Left lung (tissue), 4 donors: ENCODE measurements at regions not wholly inside any gene's neighbourhood (a gene's known extent, or its start where the extent isn't known, plus 50 kb on each side); places are given as distances from the start of the nearest gene placed in this dataset.
A peak's percentile ranks its signal among the peaks of the same experiment; 100 is the strongest.
"Not testable (repeated sequence)": the region's sequence is repeated elsewhere in the genome, so short reads cannot be mapped to it uniquely, and the experiment has no call there.

Experiments used
- ATAC-seq: fragments of 200-7000 bp; cut with Tn5 transposase; one replicate; pipeline ENCODE4 v1.9.1; 2020; ENCODE audit warnings: moderate library complexity
- DNase-seq, 4 donors: peaks; one replicate each; pipeline ENCODE4 v3.0.0-alpha.2; 2013 to 2020
- H3K27ac ChIP-seq, 2 donors: fragments of 200-600 bp; sonication (generic) in 1 of 2; one replicate each; pipeline versions ENCODE4 v1.5.0 to v1.8.0; 2020 to 2021
- H3K27me3 ChIP-seq, 2 donors: fragments of 200-600 bp; sonication (generic) in 1 of 2; one replicate each; pipeline versions ENCODE4 v1.5.0 to v1.8.0; 2020 to 2021
- H3K36me3 ChIP-seq, 2 donors: fragments of 200-600 bp; sonication (generic) in 1 of 2; one replicate each; pipeline versions ENCODE4 v1.5.0 to v1.8.0; 2020 to 2021
- H3K4me1 ChIP-seq, 2 donors: fragments of 200-600 bp; one replicate each; pipeline ENCODE4 v1.8.0; 2021
- H3K4me3 ChIP-seq, 2 donors: fragments of 200-600 bp; sonication (generic) in 1 of 2; one replicate each; pipeline versions ENCODE4 v1.5.0 to v1.8.0; 2020 to 2021; ENCODE audit warnings: mild to moderate bottlenecking in 1 of 2
- H3K9me3 ChIP-seq, 2 donors: fragments of 200-600 bp; sonication (generic) in 1 of 2; one replicate each; pipeline versions ENCODE4 v1.5.0 to v1.8.0; 2020 to 2021
- intact Hi-C, 2 donors: fragments of 100-400 bp; cut with DNase I; formaldehyde crosslinking; loops; one replicate each; pipeline versions ENCODE4 v1.11.2 to v1.14.2; 2022
- donor health status: DM: no; HTN: yes; CAD: no.
- donor health status: DM: no; HTN: no; CAD: no.

DNA sequence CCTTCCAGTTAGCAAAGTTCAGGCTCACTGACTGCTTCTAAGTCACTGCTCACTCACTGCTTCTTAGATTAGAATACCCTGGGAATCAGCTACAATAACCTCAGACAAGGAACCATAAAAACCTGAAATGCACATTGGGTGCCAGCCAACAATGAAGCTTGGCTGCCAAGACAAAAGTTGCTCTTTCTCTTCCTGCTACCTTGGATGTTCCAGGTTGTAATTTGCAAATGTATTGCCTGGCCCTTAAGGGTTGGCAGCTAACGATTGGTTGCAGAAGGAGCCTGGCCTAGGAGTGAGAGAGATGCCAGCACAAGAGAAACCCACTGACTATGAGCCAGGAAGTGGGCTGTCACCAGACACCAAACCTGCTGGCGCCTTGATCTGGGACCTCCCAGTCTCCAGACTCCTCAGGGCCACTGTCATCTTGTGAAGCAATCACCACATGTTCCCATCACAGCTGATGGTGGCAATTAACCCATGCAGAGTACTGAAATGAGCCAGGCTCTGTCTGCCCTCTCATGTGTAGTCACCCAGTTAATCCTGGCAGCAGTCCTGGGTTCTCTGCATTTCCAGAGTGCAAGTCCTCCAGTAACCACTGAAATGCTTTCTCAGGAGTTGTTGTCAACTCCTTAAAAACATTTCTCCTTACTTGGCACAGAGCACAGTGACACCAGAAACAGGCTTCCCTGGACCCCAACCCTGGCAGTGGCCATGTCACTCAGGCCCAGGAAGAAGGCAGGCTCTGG is 240.3 kb upstream of the NPAP1 start:
- H3K4me3 ChIP-seq, DNase-seq, H3K36me3 ChIP-seq, H3K27ac ChIP-seq, ATAC-seq, intact Hi-C loops, H3K9me3 ChIP-seq, H3K4me1 ChIP-seq, H3K27me3 ChIP-seq: not testable (repeated sequence)

DNA sequence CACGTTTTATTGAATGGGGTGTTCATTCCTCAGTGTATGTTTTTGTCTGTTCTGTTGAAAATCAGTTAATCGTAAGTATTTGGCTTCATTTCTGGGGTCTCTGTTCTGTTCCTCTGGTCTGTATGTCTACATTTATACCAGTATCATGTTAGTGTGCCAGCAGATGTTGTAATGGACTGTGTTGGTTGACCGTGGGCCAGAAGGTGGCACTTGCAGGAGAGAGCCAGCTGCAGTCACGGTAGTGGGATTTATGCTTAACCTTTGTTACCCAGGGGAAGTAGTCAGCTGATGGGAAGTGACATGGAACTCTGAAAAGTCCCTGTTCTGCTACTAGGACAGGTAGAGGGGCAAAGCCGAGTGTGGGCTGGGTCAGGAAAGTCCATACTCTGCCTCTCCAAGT is 238.3 kb upstream of the NPAP1 start:
- H3K4me1 ChIP-seq, intact Hi-C loops, ATAC-seq, H3K36me3 ChIP-seq, H3K9me3 ChIP-seq, H3K4me3 ChIP-seq, DNase-seq, H3K27me3 ChIP-seq, H3K27ac ChIP-seq: not testable (repeated sequence)

DNA sequence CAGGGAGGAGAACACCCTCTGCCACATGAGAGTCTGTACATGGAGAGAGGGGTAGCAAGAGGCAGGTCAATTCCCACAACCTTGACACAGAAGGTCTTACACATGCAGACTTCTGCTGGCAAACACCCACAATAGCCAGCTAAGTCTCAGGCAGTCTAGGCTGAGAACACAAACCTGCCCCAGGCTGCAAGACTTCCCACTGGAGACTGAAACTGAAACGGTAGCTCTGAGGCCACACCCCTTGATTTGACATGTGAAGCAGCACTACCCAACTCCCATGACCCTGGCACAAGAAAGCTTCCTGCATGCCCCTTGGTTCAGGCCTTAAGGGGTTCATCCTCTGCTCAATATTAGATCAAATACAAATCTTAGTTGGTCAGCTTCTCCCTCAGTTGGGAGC is 237.8 kb upstream of the NPAP1 start:
- H3K4me3 ChIP-seq, H3K36me3 ChIP-seq, H3K9me3 ChIP-seq, H3K4me1 ChIP-seq, ATAC-seq, intact Hi-C loops, H3K27ac ChIP-seq, H3K27me3 ChIP-seq, DNase-seq: not testable (repeated sequence)

DNA sequence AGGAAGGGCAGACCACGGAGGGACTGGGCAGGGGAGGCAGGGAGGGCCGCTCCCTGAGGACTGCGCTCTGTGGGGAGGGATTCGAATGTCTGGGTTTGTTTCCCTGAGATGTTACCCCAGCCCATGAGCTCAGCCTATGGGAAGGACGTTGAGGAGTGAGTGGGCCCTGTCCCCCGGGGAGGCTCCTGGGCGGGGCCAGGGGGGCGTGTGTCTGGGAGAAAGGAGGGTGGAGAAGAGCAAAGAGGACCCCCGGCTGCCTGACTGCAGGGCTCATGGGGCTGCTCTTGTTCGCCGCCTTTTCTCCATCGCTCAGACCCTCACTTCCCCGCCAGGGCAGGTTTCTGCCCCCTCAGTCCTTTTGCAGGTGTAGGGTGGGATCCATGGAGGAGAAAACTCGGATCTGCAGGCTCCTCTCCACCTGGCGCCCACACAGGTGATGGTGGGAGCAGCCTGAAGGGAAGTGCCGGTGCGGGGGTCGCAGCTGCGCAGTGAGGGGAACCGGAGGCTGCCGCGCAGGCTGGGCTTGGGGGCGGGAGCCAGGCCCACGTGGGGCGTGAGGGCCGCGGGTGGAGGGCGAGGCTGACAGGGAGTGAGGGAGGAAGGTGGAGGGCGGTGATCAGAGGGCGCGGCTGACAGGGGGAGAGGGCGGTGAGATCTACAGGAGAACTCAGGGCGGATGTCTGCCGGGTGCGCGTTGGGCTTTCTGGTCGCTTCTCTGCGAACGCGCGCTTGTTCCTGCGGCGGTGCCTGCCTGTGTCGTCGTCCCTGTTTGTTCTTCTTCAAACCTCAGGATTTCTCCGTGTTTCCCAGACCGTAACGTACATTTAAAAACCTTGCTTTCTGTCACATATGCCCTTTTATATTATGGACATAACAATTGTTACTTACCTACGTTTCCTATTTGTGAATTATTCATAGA is 198.2 kb upstream of the NPAP1 start:
- H3K9me3 ChIP-seq, ATAC-seq, H3K4me1 ChIP-seq, H3K27ac ChIP-seq, H3K36me3 ChIP-seq, H3K27me3 ChIP-seq, intact Hi-C loops, H3K4me3 ChIP-seq: not testable (repeated sequence)
- DNase-seq, result peak in 1 of 4 donors; percentile 65

DNA sequence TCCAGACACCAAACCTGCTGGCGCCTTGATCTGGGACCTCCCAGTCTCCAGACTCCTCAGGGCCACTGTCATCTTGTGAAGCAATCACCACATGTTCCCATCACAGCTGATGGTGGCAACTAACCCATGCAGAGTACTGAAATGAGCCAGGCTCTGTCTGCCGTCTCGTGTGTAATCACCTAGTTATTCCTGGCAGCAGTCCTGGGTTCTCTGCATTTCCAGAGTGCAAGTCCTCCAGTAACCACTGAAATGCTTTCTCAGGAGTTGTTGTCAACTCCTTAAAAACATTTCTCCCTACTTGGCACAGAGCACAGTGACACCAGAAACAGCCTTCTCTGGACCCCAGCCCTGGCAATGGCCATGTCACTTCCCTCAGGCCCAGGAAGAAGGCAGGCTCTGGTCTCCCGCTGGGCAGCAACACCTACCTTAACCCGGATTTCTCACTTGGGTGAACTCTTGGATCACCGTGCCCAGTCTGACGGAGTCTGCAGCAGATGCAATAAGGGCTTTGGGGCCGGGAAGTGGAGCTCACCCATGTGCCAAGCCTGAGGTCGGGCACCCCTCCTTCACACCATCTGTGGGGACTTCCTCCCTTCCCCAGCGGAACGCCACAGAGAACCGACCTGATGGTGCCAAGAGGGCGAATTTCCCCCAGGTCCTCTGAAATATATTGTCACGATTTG is 189.5 kb upstream of the NPAP1 start:
- H3K4me1 ChIP-seq, ATAC-seq, H3K4me3 ChIP-seq, intact Hi-C loops, DNase-seq, H3K27me3 ChIP-seq, H3K36me3 ChIP-seq, H3K27ac ChIP-seq, H3K9me3 ChIP-seq: not testable (repeated sequence)

DNA sequence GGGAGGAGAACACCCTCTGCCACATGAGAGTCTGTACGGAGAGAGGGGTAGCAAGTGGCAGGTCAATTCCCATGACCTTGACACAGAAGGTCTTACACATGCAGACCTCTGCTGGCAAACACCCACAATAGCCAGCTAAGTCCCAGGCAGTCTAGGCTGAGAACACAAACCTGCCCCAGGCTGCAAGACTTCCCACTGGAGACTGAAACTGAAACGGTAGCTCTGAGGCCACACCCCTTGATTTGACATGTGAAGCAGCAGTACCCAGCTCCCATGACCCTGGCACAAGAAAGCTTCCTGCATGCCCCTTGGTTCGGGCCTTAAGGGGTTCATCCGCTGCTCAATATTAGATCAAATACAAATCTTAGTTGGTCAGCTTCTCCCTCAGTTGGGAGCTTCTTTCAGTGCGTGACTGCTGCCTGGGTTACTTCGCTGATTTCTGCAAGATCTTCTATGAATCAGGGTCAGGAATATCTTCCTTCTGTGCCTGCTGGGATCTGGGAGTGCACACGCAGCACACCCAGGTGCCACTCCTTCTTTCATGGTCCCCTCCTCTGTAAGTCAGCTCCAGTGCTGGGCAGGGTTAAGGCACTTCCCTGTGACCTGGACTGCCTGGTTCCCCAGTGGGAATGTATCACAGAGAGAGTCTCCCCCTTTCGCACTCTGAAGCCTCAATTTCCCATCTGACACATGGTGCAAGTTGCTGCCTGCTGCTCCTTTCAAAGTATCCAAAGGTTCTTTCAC is 187.2 kb upstream of the NPAP1 start:
- H3K36me3 ChIP-seq, ATAC-seq, H3K9me3 ChIP-seq, DNase-seq, intact Hi-C loops, H3K27me3 ChIP-seq, H3K4me1 ChIP-seq, H3K4me3 ChIP-seq, H3K27ac ChIP-seq: not testable (repeated sequence)

DNA sequence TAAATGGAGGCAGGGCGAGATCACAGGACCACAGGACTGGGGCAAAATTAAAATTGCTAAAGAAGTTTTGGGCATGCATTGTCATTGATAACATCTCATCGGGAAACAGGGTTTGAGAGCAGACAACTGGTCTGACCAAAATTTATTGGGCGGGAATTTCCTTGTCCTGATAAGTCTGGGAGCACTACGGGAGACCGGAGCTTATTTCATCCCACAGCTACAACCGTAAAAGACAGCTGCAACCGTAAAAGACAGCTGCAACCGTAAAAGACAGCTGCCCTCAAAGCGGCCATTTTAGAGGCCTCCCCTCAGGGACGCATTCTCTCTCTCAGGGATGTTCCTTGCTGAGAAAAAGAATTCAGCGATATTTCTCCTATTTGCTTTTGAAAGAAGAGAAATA is 170.4 kb upstream of the NPAP1 start:
- ATAC-seq, H3K4me3 ChIP-seq, H3K27ac ChIP-seq, H3K4me1 ChIP-seq, H3K36me3 ChIP-seq, DNase-seq, H3K27me3 ChIP-seq, intact Hi-C loops, H3K9me3 ChIP-seq: not testable (repeated sequence)

DNA sequence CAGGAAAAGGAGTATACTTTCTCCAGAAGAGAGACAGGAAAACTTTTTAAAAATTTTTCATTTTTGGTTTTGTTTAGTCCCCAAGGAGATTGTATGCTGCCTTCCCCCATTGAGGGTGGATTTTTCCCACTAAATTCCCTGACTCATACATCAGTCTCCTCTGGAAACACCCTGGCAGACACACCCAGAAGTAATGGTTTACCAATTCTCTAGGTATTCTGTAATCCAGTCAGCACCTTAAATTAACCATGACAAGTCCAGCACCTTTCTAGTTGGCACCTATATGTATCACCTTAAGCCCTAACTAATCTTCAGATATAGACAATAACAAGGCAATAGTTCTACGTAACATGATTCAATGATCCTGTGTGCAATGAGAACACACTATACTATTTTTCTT is 165.9 kb upstream of the NPAP1 start:
- intact Hi-C loops, H3K4me1 ChIP-seq, H3K9me3 ChIP-seq, H3K4me3 ChIP-seq, ATAC-seq, DNase-seq, H3K36me3 ChIP-seq, H3K27me3 ChIP-seq, H3K27ac ChIP-seq: not testable (repeated sequence)

DNA sequence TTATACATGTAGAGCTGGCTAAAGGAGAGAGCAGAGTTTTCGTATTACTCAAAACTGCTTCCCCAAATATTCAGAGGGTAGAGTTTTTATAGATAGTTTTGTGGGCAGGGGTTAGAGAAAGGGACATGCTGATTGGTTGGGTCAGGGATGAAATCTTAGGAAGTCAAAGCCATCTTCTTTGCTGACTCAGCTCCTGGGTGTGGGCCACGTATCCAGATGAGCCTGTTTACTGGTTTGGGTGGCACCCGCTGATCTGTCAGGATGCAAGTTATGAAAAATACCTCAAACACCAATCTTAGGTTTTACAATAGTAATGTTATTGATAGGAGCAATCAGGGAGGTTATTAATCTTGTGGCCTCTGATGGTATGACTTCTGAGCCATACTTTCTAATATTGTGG is 164.0 kb upstream of the NPAP1 start:
- ATAC-seq, H3K27me3 ChIP-seq, H3K9me3 ChIP-seq, DNase-seq, H3K36me3 ChIP-seq, H3K4me1 ChIP-seq, H3K4me3 ChIP-seq, intact Hi-C loops, H3K27ac ChIP-seq: not testable (repeated sequence)

DNA sequence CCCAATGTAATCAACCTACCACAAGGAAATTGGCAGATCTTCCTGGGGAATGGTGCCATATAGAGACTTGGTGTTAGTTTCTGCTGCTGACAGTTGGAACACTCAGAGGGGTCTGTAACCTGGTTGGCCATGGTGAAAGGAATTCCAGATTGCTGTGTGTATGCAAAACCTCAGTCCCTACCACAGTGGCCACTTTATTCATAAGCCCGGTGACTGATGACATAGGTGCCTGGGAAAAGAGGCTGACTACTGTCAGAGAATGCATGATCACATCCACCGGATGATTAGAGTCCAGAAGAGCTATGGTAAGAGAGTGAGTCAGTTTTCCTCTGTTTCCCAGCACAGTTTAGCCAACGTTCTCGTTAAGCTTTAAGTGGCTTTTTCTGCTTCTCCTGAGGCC is 156.8 kb upstream of the NPAP1 start:
- DNase-seq, H3K4me3 ChIP-seq, H3K27me3 ChIP-seq, ATAC-seq, H3K4me1 ChIP-seq, intact Hi-C loops, H3K27ac ChIP-seq, H3K36me3 ChIP-seq: not testable (repeated sequence)
- H3K9me3 ChIP-seq, result peaks cover 0 to 14% of the 10 kb centered on the region in 2 donors

DNA sequence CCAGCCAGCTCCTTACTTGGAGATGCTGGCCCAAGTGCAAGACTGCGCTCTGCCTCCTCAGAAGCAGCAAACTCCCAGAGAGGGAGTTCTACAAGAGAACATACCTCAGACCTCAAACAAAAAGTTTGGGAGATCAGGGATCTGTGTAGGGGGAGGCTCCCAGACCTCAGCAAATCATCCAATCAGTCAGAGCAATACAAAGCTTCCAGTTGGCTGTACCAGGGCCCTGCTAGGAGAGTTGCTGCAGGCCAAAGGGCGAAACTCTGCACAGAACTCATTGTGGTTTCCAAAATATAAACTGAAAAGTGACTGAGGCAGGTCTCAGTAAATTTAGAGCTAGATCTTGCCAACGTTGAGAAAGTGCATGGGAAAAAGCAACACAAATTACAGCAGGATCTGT is 144.3 kb upstream of the NPAP1 start:
- H3K4me1 ChIP-seq, H3K36me3 ChIP-seq, H3K27me3 ChIP-seq, H3K27ac ChIP-seq, H3K9me3 ChIP-seq, ATAC-seq, DNase-seq, intact Hi-C loops, H3K4me3 ChIP-seq: not testable (repeated sequence)

DNA sequence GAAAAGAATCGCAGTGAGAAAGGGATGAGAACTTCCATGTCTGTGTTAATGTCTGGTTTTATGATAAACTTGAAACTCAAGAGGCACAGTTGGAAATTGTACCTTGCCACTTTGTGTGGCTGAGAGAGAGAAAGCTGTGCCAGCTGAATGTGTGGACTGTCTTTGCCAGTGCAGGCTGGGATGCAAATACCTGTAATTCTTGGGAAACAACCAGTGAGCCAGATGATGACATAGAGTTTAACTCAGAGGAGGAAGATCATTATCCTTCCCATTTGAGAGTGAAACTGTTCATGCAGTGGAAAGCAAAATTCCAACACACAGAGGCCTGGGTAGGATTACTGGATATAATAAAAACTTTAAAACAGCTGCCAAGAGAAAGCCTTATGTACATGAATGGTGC is 141.5 kb upstream of the NPAP1 start:
- ATAC-seq, DNase-seq, H3K27me3 ChIP-seq: not testable (repeated sequence)

More for the DNA sequence above, 141.5 kb upstream of the NPAP1 start:
- intact Hi-C loops, H3K9me3 ChIP-seq, H3K27ac ChIP-seq, H3K4me3 ChIP-seq, H3K4me1 ChIP-seq, H3K36me3 ChIP-seq: not testable (repeated sequence)
